HG02870 (cell line): ENCODE measurements at regions not wholly inside any gene's neighbourhood (a gene's known extent, or its start where the extent isn't known, plus 50 kb on each side); places are given as distances from the start of the nearest gene placed in this dataset.
"Not testable (repeated sequence)": the region's sequence is repeated elsewhere in the genome, so short reads cannot be mapped to it uniquely, and the experiment has no call there.

Source experiments
- ATAC-seq: cut with Tn5 transposase; IDR thresholded peaks from one replicate; pipeline ENCODE4 v1.9.1; 2021; ENCODE audit warnings: mild to moderate bottlenecking, moderate library complexity; ENCODE audit not compliant: unreplicated experiment

GRCh38 chr1:229002037-229002436 is 266.8 kb downstream of the RHOU start:
- ATAC-seq: no peak

- ATAC-seq: no peak
Observed at GRCh38 chr1:229002451-229002960, 267.2 kb downstream of the RHOU start.

GRCh38 chr1:229003233-229004031 is 267.5 kb upstream of the RAB4A start:
- no peak for ATAC-seq

- no peak for ATAC-seq
Observed at GRCh38 chr1:229004066-229004833, 266.7 kb upstream of the RAB4A start.

- ATAC-seq: no peak
Observed at GRCh38 chr1:229005097-229005496, 265.8 kb upstream of the RAB4A start.

- ATAC-seq: no peak
Observed at GRCh38 chr1:229005556-229005955, 265.4 kb upstream of the RAB4A start.

GRCh38 chr1:229006121-229006870 is 264.6 kb upstream of the RAB4A start:
- ATAC-seq: no peak

GRCh38 chr1:229007167-229007566 is 263.7 kb upstream of the RAB4A start:
- ATAC-seq: no peak

- ATAC-seq: no peak
Observed at GRCh38 chr1:229007701-229008100, 263.2 kb upstream of the RAB4A start.

GRCh38 chr1:229008347-229008746 is 262.6 kb upstream of the RAB4A start:
- ATAC-seq: not testable (repeated sequence)

- ATAC-seq: no peak
Observed at GRCh38 chr1:229011022-229011421, 259.9 kb upstream of the RAB4A start.

GRCh38 chr1:229012823-229013222 is 258.1 kb upstream of the RAB4A start:
- ATAC-seq: no peak

- no peak for ATAC-seq
Observed at GRCh38 chr1:229013981-229014380, 256.9 kb upstream of the RAB4A start.

- no peak for ATAC-seq
Observed at GRCh38 chr1:229015806-229016205, 255.1 kb upstream of the RAB4A start.

GRCh38 chr1:229017091-229017490 is 253.8 kb upstream of the RAB4A start:
- ATAC-seq: no peak

- no peak for ATAC-seq
Observed at GRCh38 chr1:229018674-229019295, 252.1 kb upstream of the RAB4A start.

GRCh38 chr1:229019663-229020271 is 251.1 kb upstream of the RAB4A start:
- ATAC-seq: no peak

- ATAC-seq: not testable (repeated sequence)
Observed at GRCh38 chr1:229021034-229021433, 249.9 kb upstream of the RAB4A start.

GRCh38 chr1:229022595-229023333 is 248.1 kb upstream of the RAB4A start:
- no peak for ATAC-seq
